GM12864 (cell line): ENCODE measurements at regions not wholly inside any gene's neighbourhood (a gene's known extent, or its start where the extent isn't known, plus 50 kb on each side); places are given as distances from the start of the nearest gene placed in this dataset.

ENCODE experiments used
- DNase-seq: peaks from one replicate; pipeline ENCODE4 v3.0.0-alpha.2; 2011; ENCODE audit warnings: low read depth
- H3K4me3 ChIP-seq: 2 replicates; pipeline ENCODE4 v1.5.1; 2011; ENCODE audit warnings: mild to moderate bottlenecking, low read depth, low read length, control low read depth
- CTCF ChIP-seq: IDR thresholded peaks from 2 replicates; pipeline ENCODE4 v1.5.1; 2011; ENCODE audit warnings: low read depth, mild to moderate bottlenecking, moderate library complexity, low read length, control low read depth, inconsistent platforms; ENCODE audit errors: missing control alignments

DNA sequence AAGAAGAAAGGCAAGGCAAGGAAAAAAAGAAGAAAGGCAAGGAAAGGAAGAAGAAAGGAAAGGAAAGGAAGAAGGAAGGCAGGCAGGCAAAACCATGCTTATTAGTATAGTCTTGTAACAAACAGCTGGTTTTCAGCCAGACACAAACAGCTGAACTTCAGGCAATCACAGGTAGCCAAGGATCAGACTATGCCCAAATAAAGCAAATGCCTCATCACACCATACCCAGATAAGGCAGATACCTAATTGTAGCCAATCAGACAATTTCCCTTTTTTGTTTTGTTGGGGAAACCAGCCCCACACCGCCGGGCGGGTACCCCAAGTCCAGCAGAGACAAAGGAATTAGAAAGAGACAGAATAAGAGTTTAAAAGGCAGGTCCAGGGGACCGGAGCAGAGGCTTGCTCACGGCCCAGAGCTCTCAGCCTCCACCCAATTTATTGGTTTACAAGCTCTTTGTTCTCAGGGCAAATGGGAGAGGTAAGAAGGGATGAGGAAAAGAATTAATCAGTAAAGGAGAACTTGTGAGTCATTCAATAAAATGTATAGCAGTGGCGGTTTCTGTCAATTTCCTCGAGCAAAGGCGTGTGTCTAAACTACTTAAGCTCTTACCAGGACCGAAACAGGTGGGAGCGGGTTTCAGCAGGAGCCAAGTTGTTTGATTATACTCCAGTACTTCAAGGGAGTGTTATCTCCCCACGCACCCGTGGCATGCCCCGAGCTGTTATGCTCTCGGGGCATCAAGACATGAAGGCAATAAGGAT is 886.8 kb downstream of the KCNT2 start:
- no peak overlapping the region for H3K4me3 ChIP-seq
- no peak for DNase-seq
- TF ChIP-seq CTCF = no peak

- no peak overlapping the region for H3K4me3 ChIP-seq
- peak; percentile 22 for TF ChIP-seq CTCF
- DNase-seq = no peak
Observed at GRCh38 chr1:195717651-195718050, 890.6 kb downstream of the KCNT2 start.

- no peak overlapping the region for H3K4me3 ChIP-seq
- DNase-seq = no peak
- TF ChIP-seq CTCF = no peak
Observed at GRCh38 chr1:195715652-195716051, 892.6 kb downstream of the KCNT2 start.

DNA sequence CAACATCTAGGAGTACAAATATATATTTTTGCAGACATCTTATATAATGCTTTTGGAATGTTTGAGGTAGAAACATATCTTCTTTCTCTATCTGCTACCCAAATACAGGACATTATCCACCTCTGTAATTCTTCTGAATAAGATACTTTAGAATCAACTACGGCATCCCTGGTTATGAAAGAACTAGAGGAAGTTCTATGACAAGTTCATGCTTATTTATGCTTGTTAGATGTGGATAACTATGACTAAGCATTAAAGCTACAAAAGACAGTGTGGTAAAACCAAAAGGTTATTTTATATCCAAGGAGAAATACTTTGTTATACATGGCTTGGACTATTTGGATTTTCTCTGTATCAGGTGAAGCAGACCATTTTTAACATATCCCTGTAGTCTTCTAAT is 894.0 kb downstream of the KCNT2 start:
- no peak overlapping the region for H3K4me3 ChIP-seq
- no peak for TF ChIP-seq CTCF
- DNase-seq = no peak

GRCh38 chr1:195709821-195710220 is 898.4 kb downstream of the KCNT2 start:
- DNase-seq = no peak
- H3K4me3 ChIP-seq = no peak overlapping the region
- TF ChIP-seq CTCF = no peak

- no peak overlapping the region for H3K4me3 ChIP-seq
- DNase-seq = no peak
- TF ChIP-seq CTCF = no peak
Observed at GRCh38 chr1:195704028-195704427, 904.2 kb downstream of the KCNT2 start.

DNA sequence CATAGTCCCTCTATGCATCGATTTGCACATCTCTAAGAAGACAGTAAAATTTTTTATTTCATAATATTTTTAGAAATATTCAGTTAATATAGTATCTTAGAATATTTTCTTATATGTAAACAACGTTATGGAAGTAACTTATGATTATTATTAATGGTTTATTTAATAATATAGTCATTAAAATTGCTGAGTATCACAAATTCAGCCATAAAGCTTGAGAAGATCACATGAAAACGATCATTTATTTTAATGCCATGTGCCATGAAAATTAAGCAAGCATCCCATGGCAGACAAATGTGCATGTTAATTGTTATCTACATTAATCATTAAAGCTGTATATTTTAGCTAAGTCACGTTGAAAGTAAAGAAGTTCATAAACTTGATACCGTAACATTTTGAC is 907.1 kb downstream of the KCNT2 start:
- no peak for DNase-seq
- no peak overlapping the region for H3K4me3 ChIP-seq
- TF ChIP-seq CTCF = no peak
